CD4-positive, alpha-beta T cell treated with Interleukin-15 for 4 hours (primary cell): ENCODE measurements at regions not wholly inside any gene's neighbourhood (a gene's known extent, or its start where the extent isn't known, plus 50 kb on each side); places are given as distances from the start of the nearest gene placed in this dataset.

Experiments
- DNase-seq: peaks from one replicate; pipeline ENCODE4 v3.0.0-alpha.2; 2020; ENCODE audit warnings: low spot score

GRCh38 chr16:72406390-72406789 lies 234.4 kb upstream of the PMFBP1 start:
- DNase-seq = no peak

- no peak for DNase-seq
Measured at GRCh38 chr16:72404299-72404698, 232.3 kb upstream of the PMFBP1 start.

- DNase-seq = no peak
Measured at GRCh38 chr16:72401084-72401361, 229.1 kb upstream of the PMFBP1 start.

GRCh38 chr16:72400257-72401083 lies 228.5 kb upstream of the PMFBP1 start:
- DNase-seq = peak; percentile 26

- no peak for DNase-seq
Measured at GRCh38 chr16:72399811-72400210, 227.9 kb upstream of the PMFBP1 start.

GRCh38 chr16:72397876-72398275 lies 225.9 kb upstream of the PMFBP1 start:
- DNase-seq = no peak

GRCh38 chr16:72394526-72394925 lies 222.6 kb upstream of the PMFBP1 start:
- DNase-seq = no peak

- no peak for DNase-seq
Measured at GRCh38 chr16:72389791-72390190, 217.8 kb upstream of the PMFBP1 start.

GRCh38 chr16:72388007-72388406 lies 216.1 kb upstream of the PMFBP1 start:
- DNase-seq = no peak

- no peak for DNase-seq
Measured at GRCh38 chr16:72384651-72385050, 212.7 kb upstream of the PMFBP1 start.

GRCh38 chr16:72380283-72380682 lies 208.3 kb upstream of the PMFBP1 start:
- DNase-seq = no peak

- no peak for DNase-seq
Measured at GRCh38 chr16:72373201-72373600, 201.2 kb upstream of the PMFBP1 start.

GRCh38 chr16:72372087-72373045 lies 200.4 kb upstream of the PMFBP1 start:
- no peak for DNase-seq

GRCh38 chr16:72371307-72372086 lies 199.5 kb upstream of the PMFBP1 start:
- no peak for DNase-seq

- DNase-seq = no peak
Measured at GRCh38 chr16:72369274-72369673, 197.3 kb upstream of the PMFBP1 start.

GRCh38 chr16:72367851-72368250 lies 195.9 kb upstream of the PMFBP1 start:
- DNase-seq = no peak

- DNase-seq = no peak
Measured at GRCh38 chr16:72362973-72363372, 191.0 kb upstream of the PMFBP1 start.

- no peak for DNase-seq
Measured at GRCh38 chr16:72362476-72362875, 190.5 kb upstream of the PMFBP1 start.

- DNase-seq = no peak
Measured at GRCh38 chr16:72357910-72358309, 186.0 kb upstream of the PMFBP1 start.

GRCh38 chr16:72355561-72355960 lies 183.6 kb upstream of the PMFBP1 start:
- DNase-seq = no peak

- no peak for DNase-seq
Measured at GRCh38 chr16:72349719-72350118, 177.8 kb upstream of the PMFBP1 start.

- no peak for DNase-seq
Measured at GRCh38 chr16:72332926-72333325, 161.0 kb upstream of the PMFBP1 start.
